HL-60 (cell line): ENCODE measurements at regions not wholly inside any gene's neighbourhood (a gene's known extent, or its start where the extent isn't known, plus 50 kb on each side); places are given as distances from the start of the nearest gene placed in this dataset.

ENCODE experiments used
- DNase-seq, 2 experiments: peaks; one replicate each; pipeline ENCODE4 v3.0.0-alpha.2; 2010 to 2020; ENCODE audit warnings: low read depth in 1 of 2, low spot score in 1 of 2
- H3K27ac ChIP-seq: fragments of 250-450 bp; sonication (Bioruptor Pico); replicated peaks from 2 replicates; pipeline ENCODE4 v1.5.1; 2020; ENCODE audit warnings: mild to moderate bottlenecking, moderate library complexity
- H3K27me3 ChIP-seq: fragments of 250-450 bp; sonication (Bioruptor Pico); 2 replicates; pipeline ENCODE4 v1.5.1; 2021; ENCODE audit warnings: mild to moderate bottlenecking, moderate library complexity; ENCODE audit not compliant: insufficient read depth, poor library complexity, severe bottlenecking
- H3K4me3 ChIP-seq: replicated peaks from 2 replicates; pipeline ENCODE4 v1.5.1; 2011; ENCODE audit warnings: mild to moderate bottlenecking, control low read depth, low read length; ENCODE audit not compliant: insufficient read depth
- GABPA ChIP-seq: IDR thresholded peaks from 2 replicates; pipeline ENCODE4 v1.6.1; 2012; ENCODE audit warnings: low read depth
- POLR2AphosphoS5 ChIP-seq: IDR thresholded peaks from 2 replicates; pipeline ENCODE4 v1.6.1; 2012; ENCODE audit warnings: low read depth
- REST ChIP-seq: IDR thresholded peaks from 2 replicates; pipeline ENCODE4 v1.6.1; 2012; ENCODE audit warnings: low read depth; ENCODE audit not compliant: insufficient replicate concordance
- SPI1 ChIP-seq: IDR thresholded peaks from 2 replicates; pipeline ENCODE4 v1.6.1; 2012; ENCODE audit warnings: low read depth, mild to moderate bottlenecking, borderline replicate concordance
- TF ChIP-seq, protein P1 (sequence below): IDR thresholded peaks from one replicate; pipeline ENCODE4 v1.5.1; 2011; ENCODE audit warnings: low read length, control low read depth, inconsistent platforms; ENCODE audit not compliant: insufficient read depth

- Histone ChIP-seq H3K27me3 (no peaks in the 10 kb centered on the region), H3K4me3 (no peak overlapping the region), H3K27ac (no peak overlapping the region)
- DNase-seq = no peak
- TF ChIP-seq SPI1 (no peak), GABPA (no peak)
These were observed 305.8 kb upstream of the GRIA3 start for GRCh38 chrX:122878269-122878668.

- H3K27me3 ChIP-seq = no peaks in the 10 kb centered on the region
- H3K4me3 ChIP-seq = no peak overlapping the region
- H3K27ac ChIP-seq = no peak overlapping the region
- no peak for DNase-seq
- no peak for TF ChIP-seq REST
- no peak for TF ChIP-seq SPI1
- no peak for TF ChIP-seq GABPA
- TF ChIP-seq, protein P1, sequence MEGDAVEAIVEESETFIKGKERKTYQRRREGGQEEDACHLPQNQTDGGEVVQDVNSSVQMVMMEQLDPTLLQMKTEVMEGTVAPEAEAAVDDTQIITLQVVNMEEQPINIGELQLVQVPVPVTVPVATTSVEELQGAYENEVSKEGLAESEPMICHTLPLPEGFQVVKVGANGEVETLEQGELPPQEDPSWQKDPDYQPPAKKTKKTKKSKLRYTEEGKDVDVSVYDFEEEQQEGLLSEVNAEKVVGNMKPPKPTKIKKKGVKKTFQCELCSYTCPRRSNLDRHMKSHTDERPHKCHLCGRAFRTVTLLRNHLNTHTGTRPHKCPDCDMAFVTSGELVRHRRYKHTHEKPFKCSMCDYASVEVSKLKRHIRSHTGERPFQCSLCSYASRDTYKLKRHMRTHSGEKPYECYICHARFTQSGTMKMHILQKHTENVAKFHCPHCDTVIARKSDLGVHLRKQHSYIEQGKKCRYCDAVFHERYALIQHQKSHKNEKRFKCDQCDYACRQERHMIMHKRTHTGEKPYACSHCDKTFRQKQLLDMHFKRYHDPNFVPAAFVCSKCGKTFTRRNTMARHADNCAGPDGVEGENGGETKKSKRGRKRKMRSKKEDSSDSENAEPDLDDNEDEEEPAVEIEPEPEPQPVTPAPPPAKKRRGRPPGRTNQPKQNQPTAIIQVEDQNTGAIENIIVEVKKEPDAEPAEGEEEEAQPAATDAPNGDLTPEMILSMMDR = no peak
- no peak for TF ChIP-seq POLR2AphosphoS5
These were observed 303.1 kb upstream of the GRIA3 start for GRCh38 chrX:122880952-122881351.

- Histone ChIP-seq H3K27ac (no peak overlapping the region), H3K27me3 (no peaks in the 10 kb centered on the region), H3K4me3 (no peak overlapping the region)
- DNase-seq = no peak
- TF ChIP-seq POLR2AphosphoS5 (no peak), SPI1 (no peak)
- TF ChIP-seq, protein P1 = no peak
These were observed 293.3 kb upstream of the GRIA3 start for GRCh38 chrX:122890729-122891128.

DNA sequence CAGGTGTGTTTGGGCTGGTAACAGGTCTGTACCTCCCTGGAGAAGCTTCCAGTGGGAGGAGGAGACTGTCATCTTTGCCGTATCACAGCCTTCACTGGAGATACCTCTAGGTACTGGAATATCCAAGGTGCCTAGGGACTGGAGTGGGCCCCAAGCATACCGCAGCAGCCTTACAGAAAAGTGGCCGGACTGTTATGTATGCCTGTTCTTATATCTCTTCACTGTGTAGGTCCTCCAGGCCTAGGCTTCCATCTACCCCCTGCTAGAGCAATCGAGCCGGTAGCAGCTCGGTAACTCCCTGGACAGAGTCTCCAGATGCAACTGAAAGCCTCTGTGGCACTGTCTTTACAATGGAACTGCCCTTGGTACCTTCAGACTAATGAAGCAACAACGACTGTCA is 277.4 kb upstream of the GRIA3 start:
- no peak for DNase-seq
- H3K4me3 ChIP-seq = no peak overlapping the region
- no peak overlapping the region for H3K27ac ChIP-seq
- TF ChIP-seq SPI1 = no peak
- TF ChIP-seq, protein P1 = no peak
- TF ChIP-seq REST = no peak
- TF ChIP-seq POLR2AphosphoS5 = no peak
- TF ChIP-seq GABPA = no peak
- H3K27me3 ChIP-seq = no peaks in the 10 kb centered on the region
